HG03095 (cell line): ENCODE measurements at regions not wholly inside any gene's neighbourhood (a gene's known extent, or its start where the extent isn't known, plus 50 kb on each side); places are given as distances from the start of the nearest gene placed in this dataset.
"Not testable (repeated sequence)": the region's sequence is repeated elsewhere in the genome, so short reads cannot be mapped to it uniquely, and the experiment has no call there.

Experiments
- ATAC-seq: cut with Tn5 transposase; IDR thresholded peaks from one replicate; pipeline ENCODE4 v1.9.1; 2021; ENCODE audit warnings: moderate library complexity; ENCODE audit not compliant: unreplicated experiment

DNA sequence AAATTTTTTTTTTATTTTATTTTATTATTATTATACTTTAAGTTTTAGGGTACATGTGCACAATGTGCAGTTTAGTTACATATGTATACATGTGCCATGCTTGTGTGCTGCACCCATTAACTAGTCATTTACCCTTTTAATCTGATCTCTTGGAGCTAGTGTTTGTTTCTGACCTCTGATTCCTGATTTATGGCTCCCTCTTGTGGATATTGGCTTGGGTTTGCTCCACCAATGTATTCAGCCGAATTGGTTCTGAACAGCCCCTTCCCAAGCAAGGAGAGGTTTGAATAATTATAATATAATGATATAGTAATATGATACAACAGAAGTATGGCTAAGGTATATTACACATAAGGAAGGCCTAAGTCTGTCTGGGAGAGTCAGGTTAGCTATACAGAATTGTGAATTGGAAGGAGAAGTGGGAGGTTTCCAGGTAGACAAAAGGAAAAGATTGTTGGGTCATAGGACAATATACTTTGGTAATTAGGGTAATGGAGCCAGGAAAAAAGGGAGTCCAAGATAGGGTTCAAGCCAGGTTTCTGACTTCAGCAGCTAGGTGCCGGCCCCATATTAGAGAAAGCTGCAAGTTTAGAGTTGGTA lies 53.1 kb upstream of the HMCN1 start:
- ATAC-seq: peak; percentile 72

DNA sequence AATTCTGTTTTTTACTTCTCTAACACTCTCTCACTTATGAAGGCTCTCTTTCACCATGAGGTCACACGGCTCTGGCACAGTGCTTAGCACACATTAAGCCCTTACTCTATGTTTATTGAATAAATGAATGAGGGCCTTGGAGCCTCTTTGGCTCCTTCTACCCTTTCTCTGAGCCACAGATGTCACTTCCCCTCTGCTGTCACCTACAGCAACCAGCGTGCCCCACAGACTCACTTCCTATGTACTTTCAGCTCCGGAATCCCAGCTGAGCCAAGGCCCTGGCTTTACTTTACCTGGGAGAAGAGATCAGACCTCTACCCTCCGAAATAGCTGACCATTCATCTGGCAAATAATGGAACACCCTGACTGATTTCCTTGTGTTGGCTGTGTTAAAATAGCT lies 53.7 kb upstream of the HMCN1 start:
- ATAC-seq: no peak

DNA sequence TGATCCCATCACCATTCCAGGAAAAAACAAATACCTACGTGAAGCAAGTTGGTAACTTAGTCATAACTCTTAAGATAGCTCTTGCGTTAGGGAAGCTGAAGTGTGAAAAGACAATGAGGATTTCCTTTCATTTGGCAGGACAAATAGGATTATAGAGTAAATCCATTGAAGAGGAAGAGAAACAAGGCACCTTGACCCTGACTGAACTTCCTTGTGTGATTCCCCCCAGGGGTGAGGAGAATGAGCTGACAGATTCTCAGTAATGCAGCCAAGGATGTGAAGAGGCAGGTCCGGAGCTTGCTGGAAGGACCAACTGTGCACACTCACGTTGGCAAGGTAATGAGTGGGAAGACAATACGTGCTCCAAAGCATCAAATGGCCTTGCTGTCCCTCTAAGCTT lies 55.0 kb upstream of the HMCN1 start:
- no peak for ATAC-seq

DNA sequence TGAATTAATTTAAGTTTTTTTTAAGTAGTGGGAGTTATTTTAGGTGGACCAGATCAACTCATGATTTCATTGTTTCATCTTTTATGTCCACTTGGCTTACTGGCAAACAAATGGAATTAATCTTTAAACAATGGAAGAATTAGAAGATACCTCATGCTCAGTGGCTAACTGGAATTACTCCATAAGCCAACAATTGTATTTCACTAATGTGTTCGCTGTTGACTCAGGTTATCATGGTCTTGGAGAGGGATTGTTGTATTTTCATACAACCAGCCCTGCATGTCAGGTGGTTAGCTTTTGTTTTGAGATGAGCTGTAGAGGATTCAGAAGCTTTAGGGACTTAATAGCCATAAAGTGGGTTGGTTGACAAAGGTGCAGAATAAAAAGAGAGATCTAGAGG lies 57.2 kb upstream of the HMCN1 start:
- no peak for ATAC-seq

DNA sequence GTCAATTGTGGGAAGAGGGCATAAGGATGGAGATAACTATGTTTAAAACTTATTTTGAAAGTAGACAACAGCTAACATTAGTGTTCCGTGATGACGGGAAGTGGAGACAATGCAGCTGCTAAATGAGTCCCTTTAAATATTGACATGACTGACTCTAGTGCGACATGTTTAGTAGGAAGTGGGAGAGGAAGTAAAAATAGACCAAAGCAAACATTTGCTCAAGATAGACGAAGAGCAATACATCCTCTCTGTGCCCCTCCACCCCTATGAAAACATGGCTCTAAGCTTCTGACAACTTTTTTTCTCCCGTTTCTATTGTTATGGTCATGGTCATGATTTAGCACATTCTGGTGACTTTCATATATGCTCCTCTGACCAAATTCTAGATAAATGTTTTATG lies 60.0 kb upstream of the HMCN1 start:
- peak; percentile 79 for ATAC-seq

DNA sequence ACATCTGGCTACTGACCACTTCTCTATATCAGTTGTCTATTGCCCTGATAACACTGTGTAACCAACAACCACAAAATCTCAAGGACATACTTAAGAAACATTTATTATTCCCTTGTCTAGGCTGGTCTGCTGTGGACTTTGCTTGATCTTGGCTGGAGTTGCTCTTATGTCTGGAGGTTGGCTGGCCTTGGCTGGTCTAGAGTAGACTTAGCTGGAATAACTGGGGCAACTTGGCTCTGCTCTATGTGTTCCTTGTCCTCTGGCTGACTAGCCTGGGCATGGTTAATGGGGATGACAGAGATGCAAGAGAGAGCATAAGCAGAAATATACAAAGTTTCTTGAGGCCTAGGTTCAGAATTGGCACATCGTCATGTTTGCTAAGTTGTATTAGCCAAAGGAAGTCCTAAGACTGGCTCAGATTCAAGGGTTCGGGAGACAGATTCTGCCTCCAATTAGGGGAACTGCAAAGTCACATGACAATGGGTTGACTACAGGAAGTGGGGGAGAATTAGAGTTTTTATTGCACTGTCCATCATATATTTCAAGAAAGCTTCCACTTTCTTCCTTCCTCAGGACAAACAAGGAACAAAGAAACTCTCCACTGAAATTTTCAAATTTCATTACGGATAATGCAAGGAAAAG lies 61.4 kb upstream of the HMCN1 start:
- no peak for ATAC-seq

DNA sequence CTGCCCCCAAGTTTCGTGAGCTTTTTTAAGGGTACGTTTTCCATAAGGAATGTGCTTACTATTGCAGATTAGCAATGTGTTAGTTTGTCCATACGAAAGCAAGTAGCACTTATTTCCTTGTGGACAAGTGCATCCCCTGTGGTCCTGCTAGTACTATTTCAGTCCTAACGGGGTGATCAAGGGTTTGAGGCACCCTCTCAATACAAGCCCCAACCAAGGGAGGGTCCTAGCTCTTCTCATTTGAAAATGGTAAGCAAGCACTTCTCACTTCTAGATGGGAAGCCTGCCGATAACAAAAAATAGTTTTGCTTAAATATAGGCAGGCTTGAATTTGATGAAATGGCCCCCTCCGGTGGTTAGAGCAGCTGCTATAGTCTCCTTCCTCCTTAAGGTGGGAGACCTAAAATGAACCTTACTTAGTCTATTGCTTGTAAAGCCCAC lies 64.0 kb upstream of the HMCN1 start:
- ATAC-seq: no peak

DNA sequence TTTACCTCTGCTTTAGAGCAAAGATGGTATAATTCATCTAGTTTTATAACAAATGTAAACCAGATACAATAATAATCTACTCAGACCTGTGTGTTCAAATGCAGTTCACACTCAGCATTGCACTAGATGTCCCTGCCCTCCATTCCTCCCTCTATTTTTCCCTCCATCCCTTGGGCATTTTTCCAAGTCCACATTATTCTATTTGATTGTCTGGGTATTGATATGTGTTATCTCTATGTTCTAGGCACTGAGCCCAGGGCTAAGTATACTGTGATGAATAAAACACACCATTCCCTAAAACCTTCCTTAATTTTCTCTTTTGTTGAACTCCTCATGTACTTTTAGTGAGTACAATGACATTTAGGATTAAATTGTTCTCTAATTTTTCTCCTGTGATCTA lies 66.2 kb upstream of the HMCN1 start:
- ATAC-seq: no peak

DNA sequence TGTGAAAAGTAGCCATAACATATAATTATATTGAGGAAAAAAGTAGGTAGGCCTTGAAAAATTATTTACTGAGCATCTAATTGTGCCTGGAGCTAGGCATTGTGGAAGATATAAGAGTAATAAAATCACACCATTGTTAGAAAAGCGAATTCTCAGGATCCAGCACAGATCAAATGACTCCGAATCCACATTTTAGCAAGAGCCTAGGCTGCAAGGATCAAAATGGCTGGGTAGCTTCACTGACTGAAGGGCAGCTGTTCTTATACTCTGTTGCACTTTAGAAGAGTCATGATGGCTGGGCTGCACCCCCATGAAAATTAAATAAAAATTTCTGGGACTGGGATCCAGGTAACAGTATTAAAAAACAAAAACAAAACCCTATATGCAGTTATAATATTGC lies 67.6 kb upstream of the HMCN1 start:
- no peak for ATAC-seq

DNA sequence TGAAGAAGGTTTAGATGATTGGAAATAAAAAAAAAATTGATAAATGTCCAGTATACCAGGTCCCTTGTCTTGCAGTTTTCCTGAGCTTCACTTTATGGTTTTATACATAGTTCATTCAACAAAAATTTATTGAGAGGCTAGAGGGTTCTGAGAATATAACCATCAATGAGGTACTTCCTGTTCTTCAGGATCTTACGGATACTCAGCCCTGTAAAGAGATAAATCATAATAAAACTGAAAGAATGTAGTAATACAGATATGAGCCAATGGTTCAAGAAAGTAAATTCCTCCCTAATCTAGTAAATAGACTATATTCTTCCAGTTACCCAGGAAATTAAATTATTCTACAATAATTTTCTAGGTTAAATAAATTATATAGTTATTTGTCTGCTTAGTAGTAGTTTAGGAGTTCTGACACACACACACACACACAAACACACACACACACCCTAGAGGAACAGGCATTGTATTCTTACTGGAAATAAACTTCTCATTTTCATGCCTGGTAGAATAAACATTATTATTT lies 70.4 kb upstream of the HMCN1 start:
- no peak for ATAC-seq

DNA sequence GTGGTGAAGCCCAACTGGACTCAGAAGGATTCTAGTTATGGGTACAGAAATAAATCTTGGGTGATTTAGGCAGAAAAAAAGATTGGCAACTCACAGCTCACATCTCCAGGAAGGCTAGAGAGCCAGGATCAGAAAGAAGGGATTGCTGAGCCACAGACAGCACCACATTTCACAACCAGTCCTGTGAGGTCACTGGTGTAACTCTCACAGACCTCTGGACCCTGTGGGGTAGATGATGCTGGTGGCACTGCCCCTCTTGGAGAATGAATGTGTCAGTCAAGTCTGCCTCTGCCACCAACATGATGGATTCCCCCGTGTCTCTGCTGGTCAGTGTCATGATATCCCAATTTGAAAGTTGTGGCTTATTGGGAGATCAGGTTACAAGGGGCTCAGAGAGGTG lies 70.9 kb upstream of the HMCN1 start:
- ATAC-seq: no peak

DNA sequence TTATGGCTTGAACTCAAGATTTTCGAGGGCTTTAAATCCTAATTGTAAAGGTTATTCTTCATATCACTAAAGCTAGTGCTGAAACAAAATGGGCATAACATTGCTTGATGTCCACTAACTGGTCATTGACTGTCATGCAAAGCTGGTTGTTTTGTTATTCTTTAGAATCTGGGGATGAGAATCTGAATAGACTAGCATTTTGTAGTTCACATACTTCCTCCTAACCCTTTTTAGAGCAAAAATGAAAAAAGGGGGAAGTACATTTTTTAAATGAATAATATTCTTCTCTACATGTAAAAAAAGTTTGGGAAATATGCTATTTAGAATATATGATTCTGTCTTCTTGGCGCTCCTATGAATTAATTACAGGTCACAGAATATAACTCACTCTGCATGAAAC lies 72.2 kb upstream of the HMCN1 start:
- ATAC-seq: no peak

DNA sequence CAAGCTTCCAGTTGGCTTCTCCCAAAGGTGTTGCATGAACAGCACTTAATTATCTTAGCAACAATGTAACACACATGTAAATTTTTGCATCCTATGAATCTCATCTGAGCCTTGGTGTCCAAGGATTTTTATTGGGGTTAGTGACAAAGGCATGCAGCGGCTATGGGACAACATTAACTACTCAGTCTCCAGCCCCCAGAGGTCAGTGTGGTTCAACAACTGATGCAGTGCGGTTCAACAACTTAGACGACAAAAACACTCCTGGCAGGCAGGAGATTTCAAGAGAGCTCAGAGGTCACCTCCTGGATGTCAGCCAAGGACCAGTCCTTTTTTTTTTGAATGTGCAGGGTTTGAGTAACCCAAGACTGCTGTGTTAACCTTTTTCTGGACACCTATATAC lies 77.5 kb upstream of the HMCN1 start:
- ATAC-seq: no peak

DNA sequence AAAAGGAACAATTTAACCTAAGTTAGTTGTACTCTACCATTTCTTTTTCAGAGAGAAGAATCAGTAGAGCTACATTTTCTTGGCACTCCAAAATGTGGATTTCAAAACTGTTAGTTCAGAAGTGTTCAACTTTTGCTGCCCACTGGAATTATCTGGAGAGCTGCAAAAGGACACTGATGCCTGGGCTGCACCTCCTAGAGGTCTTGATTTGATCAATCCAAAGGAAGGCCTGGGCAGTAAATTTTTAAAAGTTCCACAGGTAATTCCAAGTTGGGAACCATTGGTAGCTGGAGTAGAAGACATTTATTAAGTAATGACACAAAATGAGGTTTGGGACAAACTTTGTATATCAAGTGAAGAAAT lies 79.3 kb upstream of the HMCN1 start:
- ATAC-seq: no peak

DNA sequence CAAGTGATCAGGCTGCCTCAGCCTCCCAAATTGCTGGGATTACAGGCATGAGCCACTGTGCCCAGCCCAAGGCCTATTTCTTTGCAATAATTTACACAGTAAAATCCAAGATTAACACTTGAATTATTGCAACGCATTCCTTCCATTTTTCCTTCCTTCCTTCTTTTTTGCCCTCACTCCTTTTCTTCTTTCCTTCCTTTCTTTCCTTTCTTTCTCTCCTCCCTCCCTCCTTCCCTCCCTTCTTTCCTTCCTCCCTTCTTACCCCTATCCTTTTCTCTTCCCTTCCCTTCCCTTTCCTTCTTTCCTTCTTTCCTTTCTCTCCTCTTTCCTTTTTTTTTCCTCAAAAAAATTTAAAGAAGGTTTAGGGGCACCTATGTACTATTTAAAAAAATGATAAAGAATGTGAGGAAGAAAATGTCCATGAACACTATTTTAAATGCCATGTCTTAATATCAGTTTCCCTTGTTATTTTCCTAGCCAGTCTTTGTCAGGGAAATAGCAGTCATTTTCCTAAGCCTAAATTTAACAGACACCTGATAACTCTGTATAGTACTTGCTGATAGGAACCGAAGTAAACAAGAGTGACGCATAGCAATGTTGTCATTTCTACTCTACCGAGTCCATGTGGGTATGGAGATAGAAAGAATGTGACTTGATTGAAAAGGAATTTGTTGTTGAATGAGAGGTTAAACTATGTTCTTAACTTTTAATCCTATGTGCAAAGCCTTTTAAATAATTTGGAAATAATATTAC lies 79.8 kb upstream of the HMCN1 start:
- ATAC-seq: no peak

DNA sequence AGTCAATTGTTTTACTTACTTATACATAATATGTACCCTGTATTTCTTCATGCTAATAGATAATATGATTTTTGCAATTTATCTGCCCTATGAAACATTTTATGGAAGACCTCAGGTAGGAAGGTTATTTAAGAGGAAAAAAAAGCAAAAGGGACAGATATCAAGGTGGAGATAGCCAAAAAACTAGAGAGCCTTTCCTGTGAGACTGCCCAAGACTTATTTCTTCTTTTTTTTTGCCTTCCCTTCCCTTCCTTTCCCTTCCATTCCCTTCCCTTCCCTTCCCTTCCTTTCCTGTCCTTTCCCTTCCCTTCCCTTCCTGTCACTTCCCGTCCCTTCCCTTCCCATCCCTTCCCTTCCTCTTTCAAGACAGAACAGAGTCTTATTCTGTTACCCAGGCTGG lies 80.6 kb upstream of the HMCN1 start:
- ATAC-seq: no peak

DNA sequence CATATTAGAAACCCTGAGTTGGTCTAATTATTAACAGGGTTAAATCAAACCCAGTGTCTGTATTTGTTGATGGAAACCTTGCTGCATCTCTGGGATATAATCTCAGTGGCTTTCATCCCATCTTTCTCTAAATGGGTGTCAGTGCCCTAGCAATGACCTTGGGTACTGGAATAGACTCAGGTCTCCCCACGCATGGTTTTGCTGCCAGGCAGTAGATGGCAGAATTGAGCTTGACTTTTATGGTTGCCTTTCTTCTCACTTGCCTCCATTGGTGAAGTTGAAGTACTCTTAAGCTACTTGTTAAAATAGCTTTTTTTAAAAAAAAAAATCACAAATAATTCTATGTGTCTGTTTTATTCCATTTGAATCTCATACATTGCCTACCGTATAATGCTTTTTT lies 81.8 kb upstream of the HMCN1 start:
- no peak for ATAC-seq

DNA sequence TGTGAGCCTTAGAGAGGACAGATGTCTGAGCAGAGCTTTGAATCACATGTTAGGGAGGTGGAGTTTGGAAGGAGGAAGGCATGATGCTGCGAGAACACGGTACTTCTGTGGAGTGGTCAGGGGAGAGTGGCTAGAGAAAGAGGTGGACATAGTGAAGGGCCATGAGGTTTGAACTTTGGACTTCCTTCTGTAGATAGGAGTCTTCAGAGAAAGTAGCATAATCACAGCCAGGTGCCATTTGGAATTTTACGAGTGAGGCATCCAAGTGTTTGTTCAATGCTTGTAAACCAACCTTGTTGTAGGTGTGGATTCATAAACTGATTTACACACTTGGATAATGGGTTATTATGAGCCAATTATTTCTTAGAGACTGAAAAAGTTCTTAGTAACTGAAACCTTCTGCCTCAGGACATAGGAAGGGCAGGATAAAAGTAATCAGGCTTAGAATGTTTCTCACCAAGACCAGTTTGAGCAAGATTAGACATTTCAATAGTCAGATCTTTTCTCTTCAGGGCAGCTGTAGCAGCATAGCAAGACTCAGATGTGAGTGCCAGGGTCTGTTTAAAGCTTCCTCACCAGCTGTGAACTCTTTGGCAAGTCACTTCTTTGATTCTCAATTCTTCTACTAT lies 83.5 kb upstream of the HMCN1 start:
- no peak for ATAC-seq

DNA sequence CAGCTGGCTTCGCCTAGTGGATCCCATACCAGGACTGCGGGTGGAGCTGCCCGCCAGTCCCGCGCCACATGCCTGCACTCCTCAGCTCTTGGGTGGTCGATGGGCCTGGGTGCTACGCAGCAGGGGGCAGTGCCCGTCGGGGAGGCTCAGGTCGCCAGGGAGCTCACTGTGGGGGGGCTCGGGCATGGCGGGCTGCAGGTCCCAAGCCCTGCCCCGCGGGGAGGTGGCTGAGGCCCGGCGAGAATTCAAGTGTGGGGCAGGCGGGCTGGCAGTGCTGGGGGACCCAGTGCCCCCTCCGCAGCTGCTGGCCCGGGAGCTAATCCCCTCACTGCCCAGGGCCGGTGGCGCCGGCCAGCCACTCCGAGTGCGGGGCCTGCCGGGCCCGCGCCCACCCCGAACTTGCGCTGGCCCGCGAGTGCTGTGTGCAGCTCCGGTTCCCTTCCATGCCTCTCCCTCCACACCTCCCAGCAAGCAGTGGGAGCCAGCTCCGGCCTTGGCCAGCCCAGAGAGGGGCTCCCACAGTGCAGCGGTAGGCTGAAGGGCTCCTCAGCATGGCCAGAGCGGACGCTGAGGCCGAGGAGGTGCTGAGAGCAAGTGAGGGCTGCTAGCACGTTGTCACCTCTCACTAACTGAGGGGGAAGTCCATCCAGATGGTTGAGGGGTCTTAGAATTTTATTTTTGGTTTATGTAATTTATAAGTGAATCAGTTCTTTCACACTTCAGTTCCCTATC lies 85.2 kb upstream of the HMCN1 start:
- ATAC-seq: no peak

DNA sequence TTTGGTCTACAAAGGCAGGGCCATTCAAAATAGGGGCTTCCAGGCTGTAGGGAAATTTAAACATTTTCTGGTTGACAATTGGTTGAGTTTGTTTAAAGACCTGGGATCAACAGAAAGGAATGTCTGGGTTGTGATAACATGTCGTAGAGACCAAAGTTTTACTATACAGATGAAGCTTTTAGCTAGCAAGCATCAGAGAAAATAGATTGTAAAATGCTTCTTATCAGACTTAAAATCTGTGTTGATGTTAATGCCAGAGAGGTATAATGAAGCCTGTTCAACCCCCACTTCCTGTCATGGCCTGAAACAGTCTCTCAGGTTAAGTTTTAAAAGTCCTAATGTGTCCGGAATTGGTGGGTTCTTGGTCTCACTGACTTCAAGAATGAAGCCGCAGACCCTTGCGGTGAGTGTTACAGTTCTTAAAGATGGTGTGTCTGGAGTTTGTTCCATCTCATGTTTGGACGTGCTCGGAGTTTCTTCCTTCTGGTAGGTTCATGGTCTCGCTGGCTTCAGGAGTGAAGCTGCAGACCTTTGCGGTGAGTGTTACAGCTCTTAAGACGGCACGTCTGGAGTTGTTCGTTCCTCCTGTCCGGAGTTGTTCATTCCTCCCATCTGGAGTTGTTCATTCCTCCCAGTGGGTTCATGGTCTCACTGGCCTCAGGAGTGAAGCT lies 86.5 kb upstream of the HMCN1 start:
- ATAC-seq: not testable (repeated sequence)
